ENCODE measurements at regions not wholly inside any gene's neighbourhood (a gene's known extent, or its start where the extent isn't known, plus 50 kb on each side); places are given as distances from the start of the nearest gene placed in this dataset.

DNA sequence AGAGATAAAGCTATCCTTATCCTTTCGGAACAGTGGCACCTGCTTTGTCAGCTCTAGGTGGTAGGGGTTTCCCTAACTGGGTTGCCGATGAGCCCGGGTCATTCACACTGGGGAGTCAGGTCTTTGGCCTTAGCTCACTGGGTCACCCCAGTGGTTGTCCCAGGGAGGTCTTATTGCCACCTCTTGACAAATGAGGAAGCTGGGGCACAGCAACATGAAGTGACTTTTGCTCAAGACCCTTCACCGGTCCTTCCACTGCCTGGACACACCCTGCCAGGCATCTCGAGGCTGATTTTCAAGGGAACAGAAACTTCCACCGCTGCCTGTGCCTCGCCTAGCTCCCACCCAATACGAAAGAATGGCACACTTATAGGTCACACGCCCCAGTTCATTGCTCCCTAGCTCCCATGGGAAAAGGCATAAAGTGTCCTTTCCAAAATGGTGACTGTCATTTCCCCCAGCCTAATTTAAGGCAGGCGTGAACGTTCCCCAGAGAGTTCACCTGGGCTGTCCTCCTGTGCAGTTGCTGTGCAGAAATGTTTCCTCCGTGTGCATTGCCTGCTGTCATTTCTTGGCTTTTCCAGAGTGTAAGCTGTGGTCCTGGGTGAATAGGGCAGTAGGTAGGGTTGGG, 156.1 kb upstream of the CCND2 start:
- no peak overlapping the region for H3K27ac ChIP-seq (ENCODE audit: low read depth, low read length)
- H3K4me1 ChIP-seq (ENCODE audit: control insufficient read depth in 1 of 2, insufficient read depth in 2 of 2, low read length in 2 of 2), result no peaks in the 10 kb centered on the region
- no peak overlapping the region for H3K4me3 ChIP-seq (replicated peaks in 1 of 2; ENCODE audit: low read depth in 1 of 2, low read length in 2 of 2)
- H3K36me3 ChIP-seq (ENCODE audit: control insufficient read depth in 1 of 2, insufficient read depth in 2 of 2, low read length in 2 of 2), result no peaks in the 10 kb centered on the region
- intact Hi-C loops (cut with micrococcal nuclease), result no loop called here
- no peaks in the 10 kb centered on the region for H3K79me2 ChIP-seq (ENCODE audit: insufficient read depth, low read length)
- POLR2A ChIA-PET, result no interaction called here
- BruUV-seq (replicated peaks), result no TSS peak
- CTCF ChIA-PET, result interaction anchor here (1.1 kb wide), 1 partner anchor 10 kb away, joined by 4 read pairs; no protein-coding TSS in a partner anchor
- peaks cover 39% of the 10 kb centered on the region for H3K27me3 ChIP-seq (ENCODE audit: insufficient read depth, low read length)
- RAD21 ChIA-PET (ENCODE audit: low non-redundant PET in 1 of 2, low total read pairs in 2 of 2, uncharacterized antibody in 2 of 2, unreplicated experiment in 2 of 2), result no interaction called here
- no peaks in the 10 kb centered on the region for H3K9me2 ChIP-seq (ENCODE audit: insufficient read depth)
- TF ChIP-seq, protein P1, sequence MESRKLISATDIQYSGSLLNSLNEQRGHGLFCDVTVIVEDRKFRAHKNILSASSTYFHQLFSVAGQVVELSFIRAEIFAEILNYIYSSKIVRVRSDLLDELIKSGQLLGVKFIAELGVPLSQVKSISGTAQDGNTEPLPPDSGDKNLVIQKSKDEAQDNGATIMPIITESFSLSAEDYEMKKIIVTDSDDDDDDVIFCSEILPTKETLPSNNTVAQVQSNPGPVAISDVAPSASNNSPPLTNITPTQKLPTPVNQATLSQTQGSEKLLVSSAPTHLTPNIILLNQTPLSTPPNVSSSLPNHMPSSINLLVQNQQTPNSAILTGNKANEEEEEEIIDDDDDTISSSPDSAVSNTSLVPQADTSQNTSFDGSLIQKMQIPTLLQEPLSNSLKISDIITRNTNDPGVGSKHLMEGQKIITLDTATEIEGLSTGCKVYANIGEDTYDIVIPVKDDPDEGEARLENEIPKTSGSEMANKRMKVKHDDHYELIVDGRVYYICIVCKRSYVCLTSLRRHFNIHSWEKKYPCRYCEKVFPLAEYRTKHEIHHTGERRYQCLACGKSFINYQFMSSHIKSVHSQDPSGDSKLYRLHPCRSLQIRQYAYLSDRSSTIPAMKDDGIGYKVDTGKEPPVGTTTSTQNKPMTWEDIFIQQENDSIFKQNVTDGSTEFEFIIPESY (IDR thresholded peaks at IDR 0.05; ENCODE audit: extremely low read depth, insufficient replicate concordance, low read length), result no peak
- TF ChIP-seq RAD21 (IDR thresholded peaks at IDR 0.05; ENCODE audit: low read depth) (no peak), ZNF274 (IDR thresholded peaks at IDR 0.05; ENCODE audit: low read depth, low read length) (no peak), EZH2phosphoT487 (IDR thresholded peaks at IDR 0.05; ENCODE audit: borderline replicate concordance) (no peak), ZFX (IDR thresholded peaks at IDR 0.05) (no peak)
- H4K20me1 ChIP-seq (ENCODE audit: insufficient read depth), result no peaks in the 10 kb centered on the region
- no peak overlapping the region for H3K4me2 ChIP-seq (ENCODE audit: low read length)
- H3K9ac ChIP-seq (ENCODE audit: low read length), result no peak overlapping the region
- no peak overlapping the region for H2AFZ ChIP-seq (ENCODE audit: low read depth, low read length, poor library complexity, severe bottlenecking)
- DNase-seq (ENCODE audit: low read depth, low spot score) (no peak), ATAC-seq (no peak)
- no peaks in the 10 kb centered on the region for H3K9me3 ChIP-seq (ENCODE audit: control insufficient read depth in 1 of 2, insufficient read depth in 1 of 2, low read depth in 1 of 2, low read length in 2 of 2)

All from HCT116 (cell line).